ENCODE measurements at regions not wholly inside any gene's neighbourhood (a gene's known extent, or its start where the extent isn't known, plus 50 kb on each side); places are given as distances from the start of the nearest gene placed in this dataset.
A peak's percentile ranks its signal among the peaks of the same experiment; 100 is the strongest.
"Not testable (repeated sequence)": the region's sequence is repeated elsewhere in the genome, so short reads cannot be mapped to it uniquely, and the experiment has no call there.

GRCh38 chr5:67544942-67545341, 348.3 kb upstream of the CD180 start:
- not testable (repeated sequence) for H3K9me3 Mint-ChIP-seq; H3K4me3 Mint-ChIP-seq; H3K27me3 Mint-ChIP-seq; ATAC-seq (replicated peaks); H3K36me3 Mint-ChIP-seq (ENCODE audit: low read depth); H3K27ac Mint-ChIP-seq; H3K4me1 Mint-ChIP-seq

GRCh38 chr5:67543720-67544270, 347.2 kb upstream of the CD180 start:
- peaks cover 3% of the 10 kb centered on the region for H3K9me3 Mint-ChIP-seq
- H3K4me1 Mint-ChIP-seq, result peaks cover 7% of the 10 kb centered on the region
- no peaks in the 10 kb centered on the region for H3K36me3 Mint-ChIP-seq (ENCODE audit: low read depth)
- no peak overlapping the region for H3K27ac Mint-ChIP-seq
- H3K27me3 Mint-ChIP-seq, result peaks cover 2% of the 10 kb centered on the region
- H3K4me3 Mint-ChIP-seq, result no peak overlapping the region
- no peak for ATAC-seq (replicated peaks)

GRCh38 chr5:67542479-67542878, 345.9 kb upstream of the CD180 start:
- Mint-ChIP-seq H3K27me3 (peaks cover 2% of the 10 kb centered on the region), H3K27ac (no peak overlapping the region), H3K36me3 (ENCODE audit: low read depth) (no peaks in the 10 kb centered on the region), H3K9me3 (peaks cover 3% of the 10 kb centered on the region), H3K4me1 (no peaks in the 10 kb centered on the region), H3K4me3 (no peak overlapping the region)
- no peak for ATAC-seq (replicated peaks)

GRCh38 chr5:67541875-67542274, 345.3 kb upstream of the CD180 start:
- Mint-ChIP-seq H3K27ac (no peak overlapping the region), H3K4me3 (no peak overlapping the region), H3K27me3 (peaks cover 2% of the 10 kb centered on the region), H3K9me3 (peaks cover 3% of the 10 kb centered on the region), H3K4me1 (no peaks in the 10 kb centered on the region), H3K36me3 (ENCODE audit: low read depth) (no peaks in the 10 kb centered on the region)
- no peak for ATAC-seq (replicated peaks)

GRCh38 chr5:67538855-67539506, 342.4 kb upstream of the CD180 start:
- Mint-ChIP-seq H3K27ac (no peak overlapping the region), H3K36me3 (ENCODE audit: low read depth) (no peaks in the 10 kb centered on the region), H3K9me3 (no peaks in the 10 kb centered on the region), H3K4me1 (no peaks in the 10 kb centered on the region), H3K27me3 (peaks cover 2% of the 10 kb centered on the region), H3K4me3 (no peak overlapping the region)
- ATAC-seq (replicated peaks), result no peak

GRCh38 chr5:67537439-67538148, 341.0 kb upstream of the CD180 start:
- H3K27me3 Mint-ChIP-seq, result peaks cover 2% of the 10 kb centered on the region
- H3K27ac Mint-ChIP-seq, result no peak overlapping the region
- H3K36me3 Mint-ChIP-seq (ENCODE audit: low read depth), result no peaks in the 10 kb centered on the region
- peak; percentile 39 for ATAC-seq (replicated peaks)
- H3K4me3 Mint-ChIP-seq, result no peak overlapping the region
- no peaks in the 10 kb centered on the region for H3K9me3 Mint-ChIP-seq
- no peaks in the 10 kb centered on the region for H3K4me1 Mint-ChIP-seq

- Mint-ChIP-seq H3K4me1 (no peaks in the 10 kb centered on the region), H3K36me3 (ENCODE audit: low read depth) (no peaks in the 10 kb centered on the region), H3K27ac (no peak overlapping the region), H3K27me3 (no peaks in the 10 kb centered on the region), H3K9me3 (no peaks in the 10 kb centered on the region), H3K4me3 (no peak overlapping the region)
- no peak for ATAC-seq (replicated peaks)
Observed at GRCh38 chr5:67536866-67537265, 340.3 kb upstream of the CD180 start.

- Mint-ChIP-seq H3K27me3 (no peaks in the 10 kb centered on the region), H3K4me3 (no peak overlapping the region), H3K9me3 (no peaks in the 10 kb centered on the region), H3K4me1 (no peaks in the 10 kb centered on the region), H3K36me3 (ENCODE audit: low read depth) (no peaks in the 10 kb centered on the region), H3K27ac (no peak overlapping the region)
- no peak for ATAC-seq (replicated peaks)
Observed at GRCh38 chr5:67530609-67531255, 334.1 kb upstream of the CD180 start.

GRCh38 chr5:67528953-67529352, 332.4 kb upstream of the CD180 start:
- Mint-ChIP-seq H3K27ac (no peak overlapping the region), H3K4me3 (no peak overlapping the region), H3K4me1 (no peaks in the 10 kb centered on the region), H3K9me3 (no peaks in the 10 kb centered on the region), H3K36me3 (ENCODE audit: low read depth) (no peaks in the 10 kb centered on the region), H3K27me3 (no peaks in the 10 kb centered on the region)
- ATAC-seq (replicated peaks), result no peak

- Mint-ChIP-seq H3K4me3 (no peak overlapping the region), H3K27me3 (no peaks in the 10 kb centered on the region), H3K4me1 (no peaks in the 10 kb centered on the region), H3K36me3 (ENCODE audit: low read depth) (no peaks in the 10 kb centered on the region), H3K27ac (no peak overlapping the region), H3K9me3 (no peaks in the 10 kb centered on the region)
- ATAC-seq (replicated peaks), result no peak
Observed at GRCh38 chr5:67526793-67527192, 330.2 kb upstream of the CD180 start.

- ATAC-seq (replicated peaks), result no peak
- H3K9me3 Mint-ChIP-seq, result no peaks in the 10 kb centered on the region
- no peak overlapping the region for H3K27ac Mint-ChIP-seq
- no peaks in the 10 kb centered on the region for H3K27me3 Mint-ChIP-seq
- no peaks in the 10 kb centered on the region for H3K36me3 Mint-ChIP-seq (ENCODE audit: low read depth)
- H3K4me1 Mint-ChIP-seq, result peaks cover 19% of the 10 kb centered on the region
- H3K4me3 Mint-ChIP-seq, result no peak overlapping the region
Observed at GRCh38 chr5:67520161-67520908, 323.7 kb upstream of the CD180 start.

- Mint-ChIP-seq H3K4me3 (no peak overlapping the region), H3K4me1 (peaks cover 27% of the 10 kb centered on the region), H3K27me3 (no peaks in the 10 kb centered on the region), H3K9me3 (no peaks in the 10 kb centered on the region), H3K36me3 (ENCODE audit: low read depth) (no peaks in the 10 kb centered on the region), H3K27ac (no peak overlapping the region)
- no peak for ATAC-seq (replicated peaks)
Observed at GRCh38 chr5:67518227-67518626, 321.6 kb upstream of the CD180 start.

GRCh38 chr5:67516948-67517565, 320.5 kb upstream of the CD180 start:
- Mint-ChIP-seq H3K4me1 (peaks cover 27% of the 10 kb centered on the region), H3K36me3 (ENCODE audit: low read depth) (no peaks in the 10 kb centered on the region), H3K27ac (no peak overlapping the region), H3K4me3 (no peak overlapping the region), H3K27me3 (no peaks in the 10 kb centered on the region), H3K9me3 (no peaks in the 10 kb centered on the region)
- no peak for ATAC-seq (replicated peaks)

GRCh38 chr5:67515762-67516161, 319.2 kb upstream of the CD180 start:
- H3K4me1 Mint-ChIP-seq, result peaks cover 27% of the 10 kb centered on the region
- H3K27ac Mint-ChIP-seq, result no peak overlapping the region
- no peaks in the 10 kb centered on the region for H3K9me3 Mint-ChIP-seq
- H3K36me3 Mint-ChIP-seq (ENCODE audit: low read depth), result no peaks in the 10 kb centered on the region
- H3K27me3 Mint-ChIP-seq, result no peaks in the 10 kb centered on the region
- H3K4me3 Mint-ChIP-seq, result peak overlapping the region; percentile 44
- ATAC-seq (replicated peaks), result no peak

All from activated T-helper 17 cell treated with anti-CD3 and anti-CD28 coated beads, Interleukin-2, amount 50 U/mL, for 72 hours (primary cell).